HEK293 (cell line): ENCODE measurements at regions not wholly inside any gene's neighbourhood (a gene's known extent, or its start where the extent isn't known, plus 50 kb on each side); places are given as distances from the start of the nearest gene placed in this dataset.

ENCODE experiments used
- ATF2 ChIP-seq: fragments of 450-650 bp; formaldehyde crosslinking; IDR thresholded peaks from 2 replicates; pipeline ENCODE4 v1.5.1; 2016; ENCODE audit warnings: missing biosample characterization, missing genetic modification characterization, low read depth
- CTCF ChIP-seq: fragments of 450-650 bp; formaldehyde crosslinking; IDR thresholded peaks from 2 replicates; pipeline ENCODE4 v1.5.1; 2016; ENCODE audit warnings: missing biosample characterization, missing genetic modification characterization
- GLI4 ChIP-seq: fragments of 450-650 bp; formaldehyde crosslinking; IDR thresholded peaks from 2 replicates; pipeline ENCODE4 v1.5.1; 2016; ENCODE audit warnings: missing biosample characterization, missing genetic modification characterization
- HOXA7 ChIP-seq: sonication (generic); formaldehyde crosslinking; IDR thresholded peaks from 2 replicates; pipeline ENCODE4 v1.8.1; 2022; ENCODE audit warnings: missing genetic modification reagents, borderline replicate concordance
- ZNF324 ChIP-seq: fragments of 450-650 bp; formaldehyde crosslinking; IDR thresholded peaks from 2 replicates; pipeline ENCODE4 v1.5.1; 2016; ENCODE audit warnings: missing biosample characterization, missing genetic modification characterization
- ZNF354C ChIP-seq: fragments of 450-650 bp; formaldehyde crosslinking; IDR thresholded peaks from 2 replicates; pipeline ENCODE4 v1.5.1; 2016; ENCODE audit warnings: missing biosample characterization, missing genetic modification characterization, low read depth, borderline replicate concordance
- ZNF558 ChIP-seq: fragments of 450-650 bp; formaldehyde crosslinking; IDR thresholded peaks from 2 replicates; pipeline ENCODE4 v1.5.1; 2016; ENCODE audit warnings: missing biosample characterization, missing genetic modification characterization
- ZNF660 ChIP-seq: fragments of 450-650 bp; IDR thresholded peaks from 2 replicates; pipeline ENCODE4 v1.5.1; 2018; ENCODE audit warnings: missing biosample characterization, mild to moderate bottlenecking, missing genetic modification characterization
- ZNF776 ChIP-seq: fragments of 450-650 bp; formaldehyde crosslinking; IDR thresholded peaks from 2 replicates; pipeline ENCODE4 v1.5.0; 2017; ENCODE audit warnings: missing biosample characterization, missing genetic modification characterization, borderline replicate concordance

GRCh38 chr3:147201086-147201485 lies 205.3 kb downstream of the ZIC4 start:
- TF ChIP-seq ZNF354C (tag by site-specific recombination) (no peak), CTCF (tag by site-specific recombination) (no peak), ZNF660 (tag by site-specific recombination) (no peak), HOXA7 (no peak), ZNF324 (tag by site-specific recombination) (no peak), ZNF558 (tag by site-specific recombination) (no peak), ZNF776 (tag by site-specific recombination) (no peak), ATF2 (tag by site-specific recombination) (no peak), GLI4 (tag by site-specific recombination) (no peak)
